ENCODE measurements at regions not wholly inside any gene's neighbourhood (a gene's known extent, or its start where the extent isn't known, plus 50 kb on each side); places are given as distances from the start of the nearest gene placed in this dataset.

- no peak for DNase-seq (ENCODE audit: low spot score)
Observed at GRCh38 chr1:106435269-106435668, 621.2 kb upstream of the PRMT6 start.

DNA sequence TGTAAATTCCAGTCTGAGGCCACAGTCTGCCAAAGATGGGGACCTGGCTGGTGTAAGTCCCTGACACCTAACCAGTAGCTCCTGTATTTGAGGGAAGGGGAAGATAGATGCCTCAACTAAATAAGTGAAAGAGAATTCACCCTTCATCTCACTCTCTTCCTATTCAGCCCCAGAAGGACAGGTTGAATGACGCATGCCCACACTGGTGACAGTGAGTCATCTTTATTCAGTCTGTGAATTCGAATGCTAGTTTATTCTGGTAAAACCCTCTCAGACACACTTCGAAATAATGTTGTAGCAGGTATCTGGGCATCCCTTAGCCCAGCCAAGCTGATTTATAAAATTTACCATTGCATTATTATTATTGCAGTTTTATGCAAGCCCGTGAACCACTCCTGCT lies 617.0 kb upstream of the PRMT6 start:
- DNase-seq (ENCODE audit: low spot score), result no peak

DNA sequence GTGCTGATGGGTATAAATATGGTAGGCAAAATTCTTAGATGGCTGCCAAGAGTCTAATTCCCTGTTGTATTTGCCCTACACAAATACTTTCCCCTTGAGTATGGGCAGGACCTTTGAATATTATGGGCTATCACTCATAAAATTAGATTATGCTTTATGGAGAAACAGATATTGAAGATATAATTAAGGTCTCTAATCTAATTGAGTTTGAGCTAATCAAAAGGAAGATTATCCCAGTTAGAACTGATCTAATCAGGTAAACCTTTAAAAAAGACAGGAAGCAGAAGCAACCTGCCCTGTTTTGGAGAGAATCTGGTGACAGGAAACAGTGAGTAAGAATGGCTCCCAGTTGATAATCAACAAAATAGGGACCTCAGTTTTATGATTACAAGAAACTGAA lies 609.0 kb upstream of the PRMT6 start:
- DNase-seq (ENCODE audit: low spot score), result no peak

DNA sequence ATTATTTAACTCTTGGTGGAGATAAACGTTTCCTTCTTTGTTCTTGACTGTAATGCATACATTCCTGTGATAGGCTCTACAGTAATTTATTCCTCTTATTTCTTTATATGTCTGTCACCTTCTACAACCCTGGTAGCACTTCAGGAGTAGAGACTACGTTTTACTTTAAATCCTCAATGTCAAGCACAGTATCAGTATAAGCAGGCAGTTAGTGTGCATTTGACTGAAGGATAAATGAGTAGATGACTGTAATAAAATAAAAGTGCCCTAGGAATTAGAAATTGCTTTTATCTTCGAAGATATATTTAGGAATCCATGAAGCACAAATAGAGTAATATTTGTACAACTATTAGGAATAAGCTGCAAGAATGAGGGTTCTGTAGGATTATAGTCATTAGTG lies 599.6 kb upstream of the PRMT6 start:
- DNase-seq (ENCODE audit: low spot score), result no peak

GRCh38 chr1:106457368-106457767 lies 599.1 kb upstream of the PRMT6 start:
- no peak for DNase-seq (ENCODE audit: low spot score)

- DNase-seq (ENCODE audit: low spot score), result no peak
Observed at GRCh38 chr1:106458866-106459265, 597.6 kb upstream of the PRMT6 start.

GRCh38 chr1:106459418-106459817 lies 597.1 kb upstream of the PRMT6 start:
- DNase-seq (ENCODE audit: low spot score), result no peak

DNA sequence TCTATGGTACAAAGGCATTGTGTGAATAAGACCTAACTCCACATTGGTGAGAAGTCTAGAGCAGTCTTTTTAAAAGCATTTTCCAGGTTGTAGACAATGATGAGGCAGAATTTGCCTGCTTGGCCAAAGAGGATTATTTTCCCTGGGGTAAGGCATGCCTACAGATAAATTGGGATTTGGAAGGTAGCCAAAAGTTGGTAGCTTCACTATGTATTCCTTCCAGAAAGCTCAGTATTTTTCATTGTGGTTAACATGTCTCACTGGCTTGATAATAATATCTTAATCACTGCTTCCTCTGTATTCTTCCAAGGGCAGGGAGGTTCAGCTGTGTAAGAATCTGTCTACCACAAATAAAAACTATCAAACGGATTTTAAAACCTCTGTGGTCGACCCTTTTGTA lies 590.8 kb upstream of the PRMT6 start:
- DNase-seq (ENCODE audit: low spot score), result no peak

DNA sequence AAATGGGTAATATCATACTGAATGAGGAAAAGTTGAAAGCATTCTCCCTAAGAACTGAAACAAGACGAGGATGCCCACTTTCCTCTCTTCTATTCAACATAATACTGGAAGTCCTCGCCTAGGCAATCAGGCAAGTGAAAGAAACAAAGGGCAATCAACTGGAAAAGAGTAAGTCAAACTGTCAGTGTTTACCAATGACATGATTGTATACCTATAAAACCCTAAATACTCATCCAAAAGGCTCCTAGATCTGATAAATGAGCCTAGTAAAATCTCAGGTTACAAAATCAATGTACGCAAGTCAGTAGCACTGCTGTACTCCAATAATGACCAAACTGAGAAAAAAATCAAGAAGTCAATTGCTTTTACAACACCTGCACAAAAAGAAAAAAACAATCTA lies 575.8 kb upstream of the PRMT6 start:
- DNase-seq (ENCODE audit: low spot score), result no peak

GRCh38 chr1:106492880-106493279 lies 563.6 kb upstream of the PRMT6 start:
- DNase-seq (ENCODE audit: low spot score), result no peak

GRCh38 chr1:106494646-106495045 lies 561.8 kb upstream of the PRMT6 start:
- DNase-seq (ENCODE audit: low spot score), result no peak

- DNase-seq (ENCODE audit: low spot score), result no peak
Observed at GRCh38 chr1:106498238-106498637, 558.2 kb upstream of the PRMT6 start.

DNA sequence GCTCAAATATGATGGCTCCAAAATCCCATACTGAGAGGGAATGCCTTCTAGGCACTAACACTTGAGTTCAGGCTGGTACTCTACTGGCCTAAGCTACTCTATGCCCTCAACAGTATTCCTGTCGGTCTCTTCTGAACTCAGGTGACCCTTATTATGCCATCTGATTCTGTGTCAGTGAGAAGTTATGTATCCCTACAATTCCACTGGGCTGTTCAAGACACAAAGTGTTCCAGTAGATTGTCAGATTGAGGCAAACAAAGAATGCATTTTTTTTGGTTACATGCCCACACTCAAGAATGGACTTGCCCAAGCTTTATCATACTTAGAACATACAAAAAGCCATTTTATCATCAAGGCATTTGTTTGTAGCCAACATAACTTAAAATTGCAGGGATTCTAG lies 553.8 kb upstream of the PRMT6 start:
- no peak for DNase-seq (ENCODE audit: low spot score)

DNA sequence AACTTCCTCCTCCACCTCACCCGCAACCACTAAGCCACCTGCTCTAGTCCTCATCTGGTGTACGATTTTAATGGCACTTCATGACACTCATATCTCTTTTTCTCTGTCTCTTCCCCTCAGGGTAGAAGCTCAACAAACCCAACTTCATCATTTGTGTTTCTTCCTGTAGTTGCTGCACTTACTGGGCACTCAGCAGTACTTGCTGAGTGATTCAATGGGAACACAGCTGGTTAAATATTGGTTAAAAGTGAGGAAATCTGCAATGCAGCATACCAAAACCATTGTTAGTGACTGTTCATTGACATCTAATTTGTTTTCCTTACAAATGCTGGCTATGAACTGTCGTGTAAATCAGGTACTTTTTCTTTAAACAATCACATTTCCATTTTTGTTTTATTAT lies 541.1 kb upstream of the PRMT6 start:
- DNase-seq (ENCODE audit: low spot score), result no peak

DNA sequence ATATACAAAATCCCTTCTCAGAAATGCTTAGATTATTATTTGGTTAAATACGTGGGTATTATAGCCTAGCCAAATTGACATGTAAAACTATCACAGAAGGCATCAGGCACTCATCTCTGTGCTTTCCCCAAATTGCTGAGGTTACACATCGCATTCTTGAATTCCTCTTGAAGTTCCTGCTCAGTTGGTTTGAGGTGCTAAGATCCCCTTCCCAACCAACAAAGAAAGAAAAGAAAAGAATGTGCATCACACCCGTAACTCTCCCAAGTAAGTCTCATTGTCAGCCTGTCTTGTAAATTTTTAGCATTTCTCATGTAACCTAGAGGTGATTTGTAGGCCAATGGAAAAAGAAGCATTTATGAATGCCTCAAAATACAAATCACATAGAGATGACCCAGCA lies 539.2 kb upstream of the PRMT6 start:
- DNase-seq (ENCODE audit: low spot score), result no peak

- no peak for DNase-seq (ENCODE audit: low spot score)
Observed at GRCh38 chr1:106523497-106523896, 533.0 kb upstream of the PRMT6 start.

GRCh38 chr1:106524631-106525030 lies 531.8 kb upstream of the PRMT6 start:
- DNase-seq (ENCODE audit: low spot score), result no peak

DNA sequence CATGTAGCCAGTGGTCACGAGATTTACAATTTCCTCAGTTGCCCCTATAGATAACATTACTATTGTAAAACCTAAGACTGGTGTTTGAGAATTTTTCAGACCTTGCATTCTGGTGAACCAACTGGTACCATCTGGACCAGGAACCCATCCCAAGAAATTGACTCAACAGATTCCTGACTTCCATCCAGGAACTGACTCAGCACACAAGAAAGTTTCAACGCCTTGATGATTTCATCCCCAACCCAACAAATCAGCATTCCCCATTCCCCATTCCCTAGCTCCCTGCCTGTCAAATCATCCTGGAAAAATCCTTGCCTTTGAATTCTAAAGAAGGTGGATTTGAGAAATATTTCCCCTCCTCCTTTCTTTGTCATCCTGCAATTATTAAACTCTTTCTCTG lies 529.8 kb upstream of the PRMT6 start:
- no peak for DNase-seq (ENCODE audit: low spot score)

GRCh38 chr1:106534612-106535011 lies 521.9 kb upstream of the PRMT6 start:
- DNase-seq (ENCODE audit: low spot score), result no peak

DNA sequence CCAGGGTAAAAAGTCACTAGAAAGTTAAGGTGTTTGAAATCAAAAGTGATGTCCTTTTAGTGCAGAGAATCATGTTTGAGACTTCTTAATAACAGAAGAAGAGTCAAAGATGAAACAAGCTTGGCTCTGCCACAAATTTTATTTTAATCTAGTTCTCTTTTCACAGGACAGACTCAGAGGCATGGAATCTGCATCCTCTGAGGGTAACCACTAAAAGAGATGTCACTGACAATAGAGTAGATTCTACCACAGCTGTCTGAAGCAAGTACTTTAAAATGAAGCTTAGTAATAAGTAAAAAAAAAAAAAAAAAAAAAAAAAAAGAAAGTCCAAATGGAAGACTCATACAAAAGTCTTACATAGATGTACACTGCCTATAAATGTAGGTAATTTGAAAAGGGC lies 519.7 kb upstream of the PRMT6 start:
- DNase-seq (ENCODE audit: low spot score), result no peak

DNA sequence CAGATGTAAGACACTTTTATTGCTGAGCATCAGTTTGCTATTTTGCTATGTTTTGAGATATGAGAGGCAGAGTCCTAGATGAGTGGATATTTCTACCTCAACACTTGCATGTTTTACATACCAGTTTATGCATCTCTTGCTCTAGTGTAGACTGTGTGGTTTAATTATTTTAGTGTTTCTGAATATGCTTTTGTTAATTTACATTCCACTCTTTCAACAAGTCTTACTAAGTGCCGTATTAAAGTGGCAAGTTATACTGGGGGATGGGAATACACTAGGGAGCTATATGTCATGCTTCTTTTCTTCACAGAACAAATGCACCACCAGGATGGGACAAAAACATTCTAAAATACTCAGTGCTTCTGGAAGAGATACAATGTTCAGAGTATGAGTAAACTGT lies 507.7 kb upstream of the PRMT6 start:
- no peak for DNase-seq (ENCODE audit: low spot score)

- no peak for DNase-seq (ENCODE audit: low spot score)
Observed at GRCh38 chr1:106554294-106554693, 502.2 kb upstream of the PRMT6 start.

- no peak for DNase-seq (ENCODE audit: low spot score)
Observed at GRCh38 chr1:106555571-106555970, 500.9 kb upstream of the PRMT6 start.

- DNase-seq (ENCODE audit: low spot score), result no peak
Observed at GRCh38 chr1:106564192-106564591, 492.3 kb upstream of the PRMT6 start.

DNA sequence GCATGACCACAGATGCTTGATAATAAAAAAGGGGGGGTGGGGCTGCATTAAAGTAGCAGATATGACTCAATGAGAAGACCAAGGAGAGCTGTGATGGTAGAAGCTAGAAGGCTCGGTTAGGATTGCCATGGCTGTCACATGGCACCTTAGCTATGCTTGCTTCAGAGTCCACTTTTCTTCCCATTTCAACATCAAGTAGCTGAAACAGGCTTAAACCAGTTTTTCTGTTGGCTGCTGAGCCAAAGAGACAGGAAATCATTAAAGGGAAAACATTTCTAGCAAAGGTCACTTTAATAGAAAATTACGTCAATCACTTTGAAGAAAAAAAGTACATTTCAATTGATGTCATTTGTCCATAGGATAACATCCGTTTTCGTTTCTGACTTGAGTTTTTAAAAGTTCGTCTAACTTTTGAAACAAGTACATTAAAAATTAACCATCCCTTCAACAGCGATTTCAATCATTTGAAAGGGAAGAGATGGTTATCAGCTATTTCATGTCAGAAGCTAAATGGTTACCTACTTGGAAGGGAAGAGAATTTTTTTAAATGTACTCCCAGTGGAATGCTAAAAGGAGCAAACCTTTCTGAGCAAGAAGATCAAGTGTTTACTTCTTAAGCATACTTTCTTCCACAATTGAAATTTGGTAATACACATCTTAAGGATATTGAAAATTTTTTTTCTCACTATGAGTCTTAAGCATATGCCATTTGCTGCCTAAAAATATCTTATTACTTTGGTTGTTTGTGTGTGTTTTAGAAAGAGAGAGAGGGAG lies 488.1 kb upstream of the PRMT6 start:
- no peak for DNase-seq (ENCODE audit: low spot score)
